Neural crest cell (in vitro differentiated cells): ENCODE measurements at regions not wholly inside any gene's neighbourhood (a gene's known extent, or its start where the extent isn't known, plus 50 kb on each side); places are given as distances from the start of the nearest gene placed in this dataset.

ENCODE experiments used
- DNase-seq: peaks from one replicate; pipeline ENCODE4 v3.0.0; 2021; ENCODE audit warnings: low read depth, mixed read lengths, low spot score
- H3K27ac Mint-ChIP-seq: one replicate; pipeline ENCODE4 v1.8.0; 2021; ENCODE audit warnings: mild to moderate bottlenecking, mixed read lengths; ENCODE audit not compliant: unreplicated experiment
- H3K27me3 Mint-ChIP-seq: 2 replicates; pipeline ENCODE4 v1.8.0; 2021; ENCODE audit warnings: low read depth, mild to moderate bottlenecking, mixed read lengths
- H3K36me3 Mint-ChIP-seq: 2 replicates; pipeline ENCODE4 v1.8.0; 2021; ENCODE audit warnings: low read depth, mild to moderate bottlenecking, mixed read lengths
- H3K4me1 Mint-ChIP-seq: 2 replicates; pipeline ENCODE4 v1.8.0; 2021; ENCODE audit warnings: mixed read lengths
- H3K4me3 Mint-ChIP-seq: one replicate; pipeline ENCODE4 v1.8.0; 2021; ENCODE audit warnings: mild to moderate bottlenecking, mixed read lengths
- H3K9me3 Mint-ChIP-seq: 2 replicates; pipeline ENCODE4 v1.8.0; 2021; ENCODE audit warnings: mixed read lengths
- TF ChIP-seq, protein P1 (sequence below): fragments of 200-600 bp; sonication (generic); conservative IDR thresholded peaks from 2 replicates; pipeline ENCODE4 v1.5.0; 2021; ENCODE audit warnings: antibody characterized with exemption, mild to moderate bottlenecking

GRCh38 chr1:187819086-187819485 lies 990.3 kb downstream of the PLA2G4A start:
- no peak overlapping the region for H3K27ac Mint-ChIP-seq
- H3K36me3 Mint-ChIP-seq, result no peaks in the 10 kb centered on the region
- no peak for DNase-seq
- H3K4me1 Mint-ChIP-seq, result no peaks in the 10 kb centered on the region
- H3K9me3 Mint-ChIP-seq, result peaks cover 8% of the 10 kb centered on the region
- no peak overlapping the region for H3K4me3 Mint-ChIP-seq
- no peaks in the 10 kb centered on the region for H3K27me3 Mint-ChIP-seq
- TF ChIP-seq, protein P1, sequence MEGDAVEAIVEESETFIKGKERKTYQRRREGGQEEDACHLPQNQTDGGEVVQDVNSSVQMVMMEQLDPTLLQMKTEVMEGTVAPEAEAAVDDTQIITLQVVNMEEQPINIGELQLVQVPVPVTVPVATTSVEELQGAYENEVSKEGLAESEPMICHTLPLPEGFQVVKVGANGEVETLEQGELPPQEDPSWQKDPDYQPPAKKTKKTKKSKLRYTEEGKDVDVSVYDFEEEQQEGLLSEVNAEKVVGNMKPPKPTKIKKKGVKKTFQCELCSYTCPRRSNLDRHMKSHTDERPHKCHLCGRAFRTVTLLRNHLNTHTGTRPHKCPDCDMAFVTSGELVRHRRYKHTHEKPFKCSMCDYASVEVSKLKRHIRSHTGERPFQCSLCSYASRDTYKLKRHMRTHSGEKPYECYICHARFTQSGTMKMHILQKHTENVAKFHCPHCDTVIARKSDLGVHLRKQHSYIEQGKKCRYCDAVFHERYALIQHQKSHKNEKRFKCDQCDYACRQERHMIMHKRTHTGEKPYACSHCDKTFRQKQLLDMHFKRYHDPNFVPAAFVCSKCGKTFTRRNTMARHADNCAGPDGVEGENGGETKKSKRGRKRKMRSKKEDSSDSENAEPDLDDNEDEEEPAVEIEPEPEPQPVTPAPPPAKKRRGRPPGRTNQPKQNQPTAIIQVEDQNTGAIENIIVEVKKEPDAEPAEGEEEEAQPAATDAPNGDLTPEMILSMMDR, result no peak

GRCh38 chr1:187836557-187836956 lies 1007.8 kb downstream of the PLA2G4A start:
- Mint-ChIP-seq H3K4me1 (peaks cover 8% of the 10 kb centered on the region), H3K9me3 (peaks cover 8% of the 10 kb centered on the region), H3K4me3 (no peak overlapping the region), H3K27ac (no peak overlapping the region), H3K27me3 (no peaks in the 10 kb centered on the region), H3K36me3 (no peaks in the 10 kb centered on the region)
- TF ChIP-seq, protein P1, result no peak
- DNase-seq, result no peak

- DNase-seq, result no peak
- H3K27me3 Mint-ChIP-seq, result no peaks in the 10 kb centered on the region
- no peak overlapping the region for H3K4me3 Mint-ChIP-seq
- H3K4me1 Mint-ChIP-seq, result peaks cover 8% of the 10 kb centered on the region
- TF ChIP-seq, protein P1, result no peak
- H3K36me3 Mint-ChIP-seq, result no peaks in the 10 kb centered on the region
- H3K27ac Mint-ChIP-seq, result no peak overlapping the region
- H3K9me3 Mint-ChIP-seq, result peaks cover 8% of the 10 kb centered on the region
Observed at GRCh38 chr1:187837787-187838186, 1009.0 kb downstream of the PLA2G4A start.

- TF ChIP-seq, protein P1, result no peak
- Mint-ChIP-seq H3K36me3 (no peaks in the 10 kb centered on the region), H3K27me3 (no peaks in the 10 kb centered on the region), H3K4me3 (no peak overlapping the region), H3K9me3 (peaks cover 8% of the 10 kb centered on the region), H3K27ac (peak overlapping the region; percentile 70), H3K4me1 (peaks cover 8% of the 10 kb centered on the region)
- DNase-seq, result no peak
Observed at GRCh38 chr1:187838335-187839293, 1009.9 kb downstream of the PLA2G4A start.

DNA sequence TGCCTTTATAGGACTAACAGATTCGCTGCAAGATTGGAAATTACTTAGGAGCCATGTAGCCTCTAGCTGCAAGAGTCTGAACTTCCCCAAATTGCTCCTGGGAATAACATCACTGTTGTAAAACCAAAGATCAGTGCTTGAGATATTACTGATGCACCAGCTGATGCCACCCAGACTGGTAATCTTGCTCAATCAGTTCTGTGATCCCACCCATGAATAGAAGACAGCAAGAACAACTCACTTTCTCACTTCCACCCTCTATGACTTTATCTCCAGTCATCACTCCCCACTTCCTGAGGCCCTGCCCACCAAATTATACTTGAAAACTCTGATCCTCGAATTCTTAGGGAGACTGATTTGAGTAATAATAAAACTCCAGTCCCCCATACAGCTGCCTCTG lies 1011.1 kb downstream of the PLA2G4A start:
- DNase-seq, result no peak
- Mint-ChIP-seq H3K9me3 (peaks cover 5% of the 10 kb centered on the region), H3K4me3 (no peak overlapping the region), H3K4me1 (peaks cover 8% of the 10 kb centered on the region), H3K27me3 (no peaks in the 10 kb centered on the region), H3K36me3 (no peaks in the 10 kb centered on the region), H3K27ac (no peak overlapping the region)
- TF ChIP-seq, protein P1, result no peak
